ENCODE measurements at regions not wholly inside any gene's neighbourhood (a gene's known extent, or its start where the extent isn't known, plus 50 kb on each side); places are given as distances from the start of the nearest gene placed in this dataset.
"Not testable (repeated sequence)": the region's sequence is repeated elsewhere in the genome, so short reads cannot be mapped to it uniquely, and the experiment has no call there.

GRCh38 chr7:115273855-115274254 lies 352.0 kb downstream of the MDFIC start:
- TF ChIP-seq CHD2 (IDR thresholded peaks at IDR 0.05; ENCODE audit: borderline replicate concordance, low read depth, low read length); PBX3 (IDR thresholded peaks at IDR 0.05; ENCODE audit: insufficient replicate concordance, low read depth, low read length); CTCF (IDR thresholded peaks at IDR 0.05 in 2 of 3, conservative IDR thresholded peaks at IDR 0.05 in 1 of 3; ENCODE audit: control insufficient read depth in 2 of 3, extremely low read depth in 1 of 3, insufficient read depth in 1 of 3, low read depth in 3 of 3, low read length in 3 of 3); POLR2A (IDR thresholded peaks at IDR 0.05; ENCODE audit: low read depth, low read length); NR2F1 (conservative IDR thresholded peaks at IDR 0.05); ZBTB33 (IDR thresholded peaks at IDR 0.05); FOXM1 (IDR thresholded peaks at IDR 0.05; ENCODE audit: low read depth, low read length); CREB1 (IDR thresholded peaks at IDR 0.05; ENCODE audit: low read depth); EGR1 (IDR thresholded peaks at IDR 0.05; ENCODE audit: borderline replicate concordance in 1 of 2, low read depth in 2 of 2, low read length in 2 of 2); PML (IDR thresholded peaks at IDR 0.05; ENCODE audit: low read length); USF2 (IDR thresholded peaks at IDR 0.05; ENCODE audit: borderline replicate concordance, low read depth, low read length); POLR2AphosphoS5 (IDR thresholded peaks at IDR 0.05; ENCODE audit: low read length); ZBED1 (IDR thresholded peaks at IDR 0.05; ENCODE audit: borderline replicate concordance): not testable (repeated sequence)
